ENCODE measurements at regions not wholly inside any gene's neighbourhood (a gene's known extent, or its start where the extent isn't known, plus 50 kb on each side); places are given as distances from the start of the nearest gene placed in this dataset.
A peak's percentile ranks its signal among the peaks of the same experiment; 100 is the strongest.

DNA sequence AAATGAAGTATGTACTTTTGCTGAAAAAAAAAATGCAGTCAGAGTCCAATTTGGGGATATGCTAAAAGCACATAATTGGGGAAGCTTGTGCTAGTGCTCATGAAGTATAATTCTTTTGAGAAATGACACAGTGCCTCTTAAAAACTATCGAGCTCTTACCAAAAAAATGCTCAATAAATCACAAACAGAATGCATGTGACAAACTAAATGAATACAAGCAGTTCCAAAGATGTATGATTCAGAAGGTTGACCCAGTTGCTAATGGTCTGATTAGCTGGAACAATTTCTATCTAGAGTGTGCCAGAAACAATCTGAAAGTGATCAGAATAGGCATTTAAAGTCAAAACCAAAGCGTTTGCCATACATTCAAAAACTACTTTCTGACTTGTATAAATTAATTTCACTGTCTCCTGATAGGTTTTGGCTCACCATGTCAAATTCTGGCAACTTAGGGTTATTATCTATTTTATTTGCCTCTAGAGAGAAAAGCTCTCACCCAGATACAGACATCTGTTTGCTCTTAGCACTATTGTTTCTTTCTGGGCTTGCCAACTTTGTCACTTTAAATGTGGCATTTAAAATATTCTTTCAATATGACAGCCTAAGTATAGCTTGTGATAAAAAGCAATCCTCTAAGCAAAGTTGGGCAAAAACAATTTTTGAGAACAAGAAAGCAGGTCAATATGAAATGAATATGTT is 114.7 kb upstream of the AHR start:
- Histone ChIP-seq H3K4me3 (replicated peaks in 1 of 4; ENCODE audit: control extremely low read depth in 1 of 4, insufficient read depth in 1 of 4, low read depth in 3 of 4, low read length in 4 of 4) (no peak overlapping the region), H3K79me2 (ENCODE audit: control insufficient read depth, insufficient read depth, low read length) (no peaks in the 10 kb centered on the region), H3K36me3 (ENCODE audit: control insufficient read depth, insufficient read depth, low read length) (no peaks in the 10 kb centered on the region), H4K20me1 (ENCODE audit: control insufficient read depth, extremely low read depth, insufficient read depth, low read length) (no peaks in the 10 kb centered on the region), H3K27ac (ENCODE audit: insufficient read depth, low read length) (no peak overlapping the region), H3K4me1 (ENCODE audit: control insufficient read depth, extremely low read depth, insufficient read depth, low read length) (no peaks in the 10 kb centered on the region), H3K27me3 (ENCODE audit: control insufficient read depth, insufficient read depth, low read length) (no peaks in the 10 kb centered on the region), H2AFZ (ENCODE audit: low read length) (no peak overlapping the region), H3K9me3 (ENCODE audit: control insufficient read depth, insufficient read depth, low read depth, low read length) (no peaks in the 10 kb centered on the region), H3K4me2 (ENCODE audit: extremely low read depth, insufficient read depth, low read length) (no peak overlapping the region), H3K9ac (ENCODE audit: insufficient read depth, low read length) (no peak overlapping the region)
- DNase-seq (ENCODE audit: low read depth in 2 of 2): peak; percentile 46 to 67
- TF ChIP-seq CTCF (conservative IDR thresholded peaks at IDR 0.05 in 1 of 2, IDR thresholded peaks at IDR 0.05 in 1 of 2; ENCODE audit: low read depth in 1 of 2, low read length in 2 of 2): no peak

GRCh38 chr7:17184805-17185689 is 113.4 kb upstream of the AHR start:
- Histone ChIP-seq H3K4me2 (ENCODE audit: extremely low read depth, insufficient read depth, low read length) (no peak overlapping the region), H3K36me3 (ENCODE audit: control insufficient read depth, insufficient read depth, low read length) (no peaks in the 10 kb centered on the region), H4K20me1 (ENCODE audit: control insufficient read depth, extremely low read depth, insufficient read depth, low read length) (no peaks in the 10 kb centered on the region), H3K9ac (ENCODE audit: insufficient read depth, low read length) (no peak overlapping the region), H2AFZ (ENCODE audit: low read length) (no peak overlapping the region), H3K4me3 (replicated peaks in 1 of 4; ENCODE audit: control extremely low read depth in 1 of 4, insufficient read depth in 1 of 4, low read depth in 3 of 4, low read length in 4 of 4) (no peak overlapping the region), H3K4me1 (ENCODE audit: control insufficient read depth, extremely low read depth, insufficient read depth, low read length) (no peaks in the 10 kb centered on the region), H3K9me3 (ENCODE audit: control insufficient read depth, insufficient read depth, low read depth, low read length) (no peaks in the 10 kb centered on the region), H3K27ac (ENCODE audit: insufficient read depth, low read length) (no peak overlapping the region), H3K79me2 (ENCODE audit: control insufficient read depth, insufficient read depth, low read length) (no peaks in the 10 kb centered on the region), H3K27me3 (ENCODE audit: control insufficient read depth, insufficient read depth, low read length) (no peaks in the 10 kb centered on the region)
- TF ChIP-seq EZH2 (IDR thresholded peaks at IDR 0.05; ENCODE audit: low read length, missing control alignments) (no peak), CTCF (conservative IDR thresholded peaks at IDR 0.05 in 1 of 2, IDR thresholded peaks at IDR 0.05 in 1 of 2; ENCODE audit: low read depth in 1 of 2, low read length in 2 of 2) (no peak)
- peak; percentile 36 for DNase-seq (ENCODE audit: low read depth in 2 of 2)

- no peaks in the 10 kb centered on the region for H3K79me2 ChIP-seq (ENCODE audit: control insufficient read depth, insufficient read depth, low read length)
- TF ChIP-seq EZH2 (IDR thresholded peaks at IDR 0.05; ENCODE audit: low read length, missing control alignments) (no peak), CTCF (conservative IDR thresholded peaks at IDR 0.05 in 1 of 2, IDR thresholded peaks at IDR 0.05 in 1 of 2; ENCODE audit: low read depth in 1 of 2, low read length in 2 of 2) (no peak)
- H2AFZ ChIP-seq (ENCODE audit: low read length): no peak overlapping the region
- H3K4me2 ChIP-seq (ENCODE audit: extremely low read depth, insufficient read depth, low read length): no peak overlapping the region
- no peak overlapping the region for H3K4me3 ChIP-seq (replicated peaks in 1 of 4; ENCODE audit: control extremely low read depth in 1 of 4, insufficient read depth in 1 of 4, low read depth in 3 of 4, low read length in 4 of 4)
- peak; percentile 57 to 80 for DNase-seq (ENCODE audit: low read depth in 2 of 2)
- no peak overlapping the region for H3K9ac ChIP-seq (ENCODE audit: insufficient read depth, low read length)
- no peaks in the 10 kb centered on the region for H3K4me1 ChIP-seq (ENCODE audit: control insufficient read depth, extremely low read depth, insufficient read depth, low read length)
- H3K9me3 ChIP-seq (ENCODE audit: control insufficient read depth, insufficient read depth, low read depth, low read length): no peaks in the 10 kb centered on the region
- H3K27me3 ChIP-seq (ENCODE audit: control insufficient read depth, insufficient read depth, low read length): no peaks in the 10 kb centered on the region
- H3K27ac ChIP-seq (ENCODE audit: insufficient read depth, low read length): no peak overlapping the region
- no peaks in the 10 kb centered on the region for H3K36me3 ChIP-seq (ENCODE audit: control insufficient read depth, insufficient read depth, low read length)
- H4K20me1 ChIP-seq (ENCODE audit: control insufficient read depth, extremely low read depth, insufficient read depth, low read length): no peaks in the 10 kb centered on the region
Observed at GRCh38 chr7:17185690-17186070, 112.8 kb upstream of the AHR start.

Measured in fibroblast of lung (primary cell).